Activated T-cell treated with anti-CD3 and anti-CD28 coated beads, Interleukin-2, amount 50 U/mL, for 72 hours (primary cell): ENCODE measurements at regions not wholly inside any gene's neighbourhood (a gene's known extent, or its start where the extent isn't known, plus 50 kb on each side); places are given as distances from the start of the nearest gene placed in this dataset.
A peak's percentile ranks its signal among the peaks of the same experiment; 100 is the strongest.

Experiments used
- ATAC-seq, 2 donors: fragments of 150-1000 bp; cut with Tn5 transposase; replicated peaks in 1 of 2; 2 replicates each; pipeline ENCODE4 v1.10.0; 2021; ENCODE audit warnings: moderate library complexity in 2 of 2, mild to moderate bottlenecking in 1 of 2
- DNase-seq, 2 donors: peaks; one replicate each; pipeline ENCODE4 v3.0.0; 2021 to 2022; ENCODE audit warnings: mixed read lengths in 1 of 2
- H3K27ac Mint-ChIP-seq: one replicate; pipeline ENCODE4 v1.8.0; 2022; ENCODE audit warnings: mild to moderate bottlenecking, moderate library complexity, mixed read lengths
- H3K27me3 Mint-ChIP-seq: one replicate; pipeline ENCODE4 v1.8.0; 2022; ENCODE audit warnings: low read depth, mixed read lengths
- H3K36me3 Mint-ChIP-seq, 2 donors: one replicate each; pipeline ENCODE4 v1.8.0; 2022; ENCODE audit warnings: mixed read lengths in 2 of 2, mild to moderate bottlenecking in 1 of 2; ENCODE audit not compliant: insufficient read depth in 2 of 2
- H3K4me1 Mint-ChIP-seq: one replicate; pipeline ENCODE4 v1.8.0; 2022; ENCODE audit warnings: low read depth, mixed read lengths
- H3K4me3 Mint-ChIP-seq, 2 donors: one replicate each; pipeline ENCODE4 v1.8.0; 2022; ENCODE audit warnings: mild to moderate bottlenecking in 2 of 2, mixed read lengths in 2 of 2, moderate library complexity in 2 of 2
- H3K9me3 Mint-ChIP-seq, 2 donors: one replicate each; pipeline ENCODE4 v1.8.0; 2022; ENCODE audit warnings: mixed read lengths in 2 of 2

- peaks cover 66% of the 10 kb centered on the region for H3K27me3 Mint-ChIP-seq
- DNase-seq (no peak), ATAC-seq (no peak)
- no peak overlapping the region for H3K4me3 Mint-ChIP-seq
- no peaks in the 10 kb centered on the region for H3K9me3 Mint-ChIP-seq
- H3K4me1 Mint-ChIP-seq = peaks cover 34% of the 10 kb centered on the region
- H3K27ac Mint-ChIP-seq = no peak overlapping the region
- H3K36me3 Mint-ChIP-seq = no peaks in the 10 kb centered on the region
Measured at GRCh38 chr3:127479449-127479848, 111.1 kb downstream of the TPRA1 start.

GRCh38 chr3:127478922-127479321 is 111.6 kb downstream of the TPRA1 start:
- no peak overlapping the region for H3K4me3 Mint-ChIP-seq
- ATAC-seq (no peak), DNase-seq (no peak)
- H3K36me3 Mint-ChIP-seq = no peaks in the 10 kb centered on the region
- peaks cover 71% of the 10 kb centered on the region for H3K27me3 Mint-ChIP-seq
- H3K9me3 Mint-ChIP-seq = no peaks in the 10 kb centered on the region
- H3K27ac Mint-ChIP-seq = no peak overlapping the region
- H3K4me1 Mint-ChIP-seq = peaks cover 31% of the 10 kb centered on the region

DNA sequence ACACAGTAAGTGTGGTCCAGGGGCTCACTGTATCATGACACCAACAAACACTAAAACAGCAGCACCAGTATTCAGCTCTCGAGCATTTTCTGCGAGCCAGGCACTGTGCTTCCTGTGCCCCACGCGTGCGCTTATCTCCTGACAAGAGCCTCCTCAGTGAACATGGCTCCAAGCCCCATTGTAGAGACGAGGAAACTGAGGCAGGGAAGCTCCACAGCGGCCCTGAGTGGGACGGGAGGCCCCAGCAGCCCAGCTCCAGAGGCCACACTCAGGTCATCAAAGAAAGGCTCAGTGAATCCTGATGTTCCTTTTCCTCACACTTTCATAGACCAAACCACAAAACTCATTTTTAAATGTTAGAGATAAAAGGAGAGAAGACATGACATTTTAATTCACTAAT is 113.1 kb downstream of the TPRA1 start:
- DNase-seq = no peak
- H3K27me3 Mint-ChIP-seq = peaks cover 59% of the 10 kb centered on the region
- ATAC-seq = no peak
- H3K4me3 Mint-ChIP-seq = no peak overlapping the region
- no peaks in the 10 kb centered on the region for H3K36me3 Mint-ChIP-seq
- no peak overlapping the region for H3K27ac Mint-ChIP-seq
- no peaks in the 10 kb centered on the region for H3K9me3 Mint-ChIP-seq
- H3K4me1 Mint-ChIP-seq = peaks cover 16% of the 10 kb centered on the region

DNA sequence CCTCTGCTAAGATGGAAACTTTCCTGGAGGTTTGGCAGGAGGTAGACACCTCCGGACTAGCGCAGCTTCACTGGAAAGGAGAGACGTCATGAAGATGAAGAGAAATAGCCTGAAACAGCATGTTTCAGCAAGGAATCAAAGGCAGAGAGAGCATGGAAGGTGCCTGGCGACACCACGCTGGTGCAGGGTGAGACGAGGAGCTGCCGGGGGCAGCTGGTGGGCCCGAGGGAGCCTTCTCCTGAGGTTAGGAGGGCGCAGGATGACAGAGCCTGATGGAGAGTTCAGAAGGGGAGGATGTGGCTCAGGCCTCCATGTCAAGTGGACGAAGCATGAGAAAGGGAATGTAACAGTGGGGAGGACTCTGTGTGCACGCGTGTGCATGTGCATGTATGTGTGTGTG is 113.6 kb downstream of the TPRA1 start:
- ATAC-seq (no peak), DNase-seq (no peak)
- Mint-ChIP-seq H3K9me3 (no peaks in the 10 kb centered on the region), H3K4me1 (peaks cover 14% of the 10 kb centered on the region), H3K27ac (no peak overlapping the region), H3K27me3 (peaks cover 56% of the 10 kb centered on the region), H3K36me3 (no peaks in the 10 kb centered on the region), H3K4me3 (no peak overlapping the region)

DNA sequence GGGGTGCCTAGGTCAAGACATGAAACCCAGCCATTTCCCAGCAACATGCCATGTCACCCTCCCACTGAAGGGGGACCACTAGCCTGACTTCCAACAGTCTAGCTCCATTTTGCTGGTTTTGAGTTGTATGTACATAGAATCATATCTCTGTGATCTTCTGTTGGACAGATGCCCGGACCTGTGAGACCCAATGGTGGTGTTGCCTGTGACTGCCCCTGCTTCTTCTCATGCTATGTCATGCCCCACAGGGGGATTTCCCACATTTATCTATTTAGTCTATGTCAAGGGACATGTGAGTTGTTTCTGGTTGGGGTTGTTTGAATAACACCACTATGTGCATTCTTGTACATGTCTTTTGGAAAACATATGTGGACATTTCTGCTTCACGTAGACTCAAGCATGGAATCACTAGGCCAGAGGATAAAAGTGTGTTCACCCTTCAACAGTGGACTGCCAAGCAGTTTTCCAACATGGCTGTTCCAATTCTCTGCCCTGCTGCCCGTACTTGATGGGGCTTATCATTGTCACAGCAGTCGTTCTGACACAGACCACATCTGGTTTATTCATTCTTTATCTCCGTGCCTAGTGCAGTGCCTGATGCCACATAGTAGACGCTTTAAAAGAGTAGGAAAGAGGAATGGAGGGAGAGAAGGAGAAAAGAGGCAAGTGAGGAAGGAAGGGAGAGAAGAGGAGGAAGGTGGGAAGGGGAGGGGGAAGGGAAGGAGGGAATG is 114.4 kb downstream of the TPRA1 start:
- H3K4me3 Mint-ChIP-seq = no peak overlapping the region
- H3K36me3 Mint-ChIP-seq = no peaks in the 10 kb centered on the region
- peaks cover 48% of the 10 kb centered on the region for H3K27me3 Mint-ChIP-seq
- DNase-seq = peak in 1 of 2 donors; percentile 19
- peak; percentile 62 to 70 for ATAC-seq
- no peaks in the 10 kb centered on the region for H3K9me3 Mint-ChIP-seq
- no peak overlapping the region for H3K27ac Mint-ChIP-seq
- peaks cover 14% of the 10 kb centered on the region for H3K4me1 Mint-ChIP-seq

GRCh38 chr3:127475391-127475790 is 115.1 kb downstream of the TPRA1 start:
- Mint-ChIP-seq H3K36me3 (no peaks in the 10 kb centered on the region), H3K27me3 (peaks cover 44% of the 10 kb centered on the region), H3K4me3 (no peak overlapping the region), H3K27ac (no peak overlapping the region), H3K4me1 (peaks cover 14% of the 10 kb centered on the region), H3K9me3 (no peaks in the 10 kb centered on the region)
- no peak for ATAC-seq
- DNase-seq = no peak

DNA sequence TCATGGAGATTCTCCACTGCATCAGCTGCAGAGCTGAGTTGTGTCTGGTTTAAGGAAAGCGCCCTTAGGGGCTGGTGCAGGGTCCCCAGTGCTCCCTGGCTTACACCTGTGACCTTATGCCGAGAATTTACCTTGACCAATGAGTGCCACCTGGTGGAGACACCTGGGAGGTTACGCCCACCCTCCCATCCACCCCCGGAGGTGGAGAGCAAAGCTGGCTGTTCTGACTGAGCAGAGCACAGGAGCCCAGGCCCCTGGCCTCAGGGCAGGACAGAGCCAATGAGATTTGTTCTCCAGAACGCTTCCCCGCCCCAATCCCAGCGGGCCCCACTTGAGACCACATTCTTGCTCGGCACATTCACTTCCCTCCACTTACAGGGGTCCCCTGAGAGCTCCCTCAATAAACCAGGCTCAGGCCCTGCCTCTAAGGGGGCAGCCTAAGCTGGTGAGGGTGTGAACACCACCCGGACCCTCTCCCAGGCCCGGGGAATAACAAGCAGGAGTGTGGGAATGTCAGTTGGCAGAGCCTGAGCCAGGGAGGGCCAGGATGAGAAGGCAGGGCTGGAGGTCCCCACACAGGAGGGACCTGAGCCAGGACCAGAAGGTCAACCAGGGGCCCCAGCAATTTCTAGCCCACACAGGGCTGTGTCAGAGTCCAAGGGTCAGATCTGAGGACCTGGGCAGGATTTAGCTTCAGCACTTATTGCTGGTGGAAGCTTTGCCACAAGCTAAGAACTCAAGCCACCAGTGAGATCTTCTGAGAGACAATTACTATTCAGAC is 117.1 kb downstream of the TPRA1 start:
- H3K4me3 Mint-ChIP-seq = no peak overlapping the region
- H3K4me1 Mint-ChIP-seq = peaks cover 14% of the 10 kb centered on the region
- peak; percentile 33 to 41 for DNase-seq
- peaks cover under 1% of the 10 kb centered on the region in 2 donors for H3K9me3 Mint-ChIP-seq
- ATAC-seq = peak; percentile 52 to 54
- H3K27ac Mint-ChIP-seq = no peak overlapping the region
- H3K36me3 Mint-ChIP-seq = peaks cover 0 to under 1% of the 10 kb centered on the region in 2 donors
- H3K27me3 Mint-ChIP-seq = peaks cover 55% of the 10 kb centered on the region

DNA sequence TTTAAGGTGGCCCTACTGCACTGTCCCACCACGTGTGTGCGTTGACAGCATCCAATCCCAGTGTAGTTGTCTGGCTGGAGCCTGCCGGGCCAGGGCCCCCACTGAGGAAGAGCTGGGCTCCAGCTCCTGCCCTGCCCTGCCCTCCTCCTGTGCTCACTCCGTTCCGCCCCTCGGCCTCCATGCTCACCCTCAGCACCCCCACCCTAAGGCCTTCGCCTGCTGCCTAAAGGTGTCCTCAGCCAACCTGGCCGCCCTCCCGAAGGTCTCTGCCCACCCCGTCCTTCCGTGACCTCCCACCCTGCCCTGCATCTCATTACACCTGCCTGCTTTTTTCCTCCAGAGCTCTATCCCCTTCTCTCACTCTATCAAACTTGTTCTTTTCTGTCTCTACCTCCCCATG is 118.0 kb downstream of the TPRA1 start:
- Mint-ChIP-seq H3K27ac (no peak overlapping the region), H3K36me3 (peaks cover 0 to 4% of the 10 kb centered on the region in 2 donors), H3K27me3 (peaks cover 55% of the 10 kb centered on the region), H3K4me1 (peaks cover 17% of the 10 kb centered on the region), H3K9me3 (peaks cover 4 to 5% of the 10 kb centered on the region in 2 donors), H3K4me3 (no peak overlapping the region)
- ATAC-seq (no peak), DNase-seq (no peak)

- H3K4me3 Mint-ChIP-seq = no peak overlapping the region
- H3K9me3 Mint-ChIP-seq = peaks cover 4 to 5% of the 10 kb centered on the region in 2 donors
- ATAC-seq (no peak), DNase-seq (no peak)
- H3K27ac Mint-ChIP-seq = no peak overlapping the region
- peaks cover 18% of the 10 kb centered on the region for H3K4me1 Mint-ChIP-seq
- peaks cover 0 to 4% of the 10 kb centered on the region in 2 donors for H3K36me3 Mint-ChIP-seq
- H3K27me3 Mint-ChIP-seq = peaks cover 41% of the 10 kb centered on the region
Measured at GRCh38 chr3:127471142-127471541, 119.4 kb downstream of the TPRA1 start.

- H3K36me3 Mint-ChIP-seq = peaks cover 0 to 4% of the 10 kb centered on the region in 2 donors
- H3K4me1 Mint-ChIP-seq = peaks cover 12% of the 10 kb centered on the region
- DNase-seq = no peak
- no peak overlapping the region for H3K4me3 Mint-ChIP-seq
- peaks cover 4 to 5% of the 10 kb centered on the region in 2 donors for H3K9me3 Mint-ChIP-seq
- no peak for ATAC-seq
- peaks cover 34% of the 10 kb centered on the region for H3K27me3 Mint-ChIP-seq
- no peak overlapping the region for H3K27ac Mint-ChIP-seq
Measured at GRCh38 chr3:127469760-127470159, 120.8 kb downstream of the TPRA1 start.

GRCh38 chr3:127467391-127467790 is 123.1 kb downstream of the TPRA1 start:
- ATAC-seq (peak in 1 of 2 donors; percentile 53), DNase-seq (peak in 1 of 2 donors; percentile 18)
- H3K4me1 Mint-ChIP-seq = peaks cover 7% of the 10 kb centered on the region
- no peak overlapping the region for H3K4me3 Mint-ChIP-seq
- peaks cover 0 to 4% of the 10 kb centered on the region in 2 donors for H3K36me3 Mint-ChIP-seq
- peaks cover 32% of the 10 kb centered on the region for H3K27me3 Mint-ChIP-seq
- no peak overlapping the region for H3K27ac Mint-ChIP-seq
- peaks cover 4 to 5% of the 10 kb centered on the region in 2 donors for H3K9me3 Mint-ChIP-seq

GRCh38 chr3:127464642-127465041 is 125.9 kb downstream of the TPRA1 start:
- Mint-ChIP-seq H3K9me3 (peaks cover 4 to 5% of the 10 kb centered on the region in 2 donors), H3K27ac (no peak overlapping the region), H3K27me3 (peaks cover 41% of the 10 kb centered on the region), H3K4me1 (peaks cover 7% of the 10 kb centered on the region), H3K36me3 (peaks cover 0 to 4% of the 10 kb centered on the region in 2 donors), H3K4me3 (no peak overlapping the region)
- ATAC-seq (no peak), DNase-seq (no peak)

DNA sequence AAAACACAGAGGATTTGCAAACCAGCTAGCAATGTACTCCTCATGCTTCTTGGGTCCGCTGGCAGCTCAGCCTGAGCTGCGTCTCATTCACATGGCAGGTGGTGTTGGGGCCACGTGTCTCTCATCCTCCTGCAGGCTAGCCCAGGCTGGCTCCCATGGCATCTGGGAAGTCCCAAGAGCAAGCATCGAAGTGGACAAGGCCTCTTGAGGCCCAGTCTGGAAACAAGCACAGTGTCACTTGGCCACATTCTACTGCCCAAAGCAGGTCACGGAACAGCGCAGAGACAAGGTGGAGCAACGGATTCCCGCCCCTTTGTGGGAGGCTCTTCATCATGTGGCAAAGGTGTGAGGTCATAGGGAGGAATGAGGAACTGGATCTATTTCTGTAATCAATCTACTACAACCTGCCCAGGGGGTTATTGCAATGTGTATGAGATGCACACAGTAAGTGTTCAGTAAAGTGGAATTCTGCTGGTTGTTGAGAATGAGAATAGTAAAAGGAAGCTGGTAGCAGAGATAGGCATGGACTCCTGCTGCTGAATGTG is 128.3 kb downstream of the TPRA1 start:
- ATAC-seq = no peak

More for the DNA sequence above, 128.3 kb downstream of the TPRA1 start:
- H3K27me3 Mint-ChIP-seq = peaks cover 54% of the 10 kb centered on the region
- H3K27ac Mint-ChIP-seq = no peak overlapping the region
- no peaks in the 10 kb centered on the region for H3K36me3 Mint-ChIP-seq
- H3K4me1 Mint-ChIP-seq = peaks cover under 1% of the 10 kb centered on the region
- no peak for DNase-seq
- no peak overlapping the region for H3K4me3 Mint-ChIP-seq
- H3K9me3 Mint-ChIP-seq = no peaks in the 10 kb centered on the region
